SK-N-SH (cell line): ENCODE measurements at regions not wholly inside any gene's neighbourhood (a gene's known extent, or its start where the extent isn't known, plus 50 kb on each side); places are given as distances from the start of the nearest gene placed in this dataset.

Experiments
- CTCF ChIA-PET: fragments of 300-600, 350-600 bp; formaldehyde crosslinking; extraction: SDS; loops from one replicate; lab custom pipeline; 2021; lab: Yijun Ruan, JAX
- POLR2A ChIA-PET: fragments of 350-600 bp; sonication (Branson Sonifier 250); formaldehyde crosslinking; extraction: SDS; loops from one replicate; lab custom pipeline; 2020; ENCODE audit warnings: antibody characterized with exemption, inconsistent platforms; lab: Yijun Ruan, JAX
- DNase-seq: peaks from one replicate; pipeline ENCODE4 v3.0.0; 2012
- H2AFZ ChIP-seq: fragments of 200-600 bp; sonication (generic); 2 replicates; pipeline ENCODE4 v1.8.1; 2016; ENCODE audit warnings: antibody characterized with exemption, mild to moderate bottlenecking, low read depth
- H3F3A ChIP-seq: fragments of 200-600 bp; sonication (generic); replicated peaks from 2 replicates; pipeline ENCODE3; 2016; ENCODE audit warnings: antibody characterized with exemption, mild to moderate bottlenecking; ENCODE audit not compliant: insufficient read depth
- H3K27ac ChIP-seq, 2 experiments: fragments of 200-500 bp in 1 of 2; fragments of 200-600 bp in 1 of 2; sonication (Bioruptor generic) in 1 of 2; sonication (generic), shearing (Covaris generic) in 1 of 2; 2 replicates each; pipeline versions ENCODE4 v1.5.1 to v1.6.1; 2014 to 2016; ENCODE audit warnings: low read depth in 2 of 2, inconsistent platforms in 1 of 2, low read length in 1 of 2, mild to moderate bottlenecking in 1 of 2, mixed read lengths in 1 of 2
- H3K27me3 ChIP-seq: fragments of 200-600 bp; sonication (generic), shearing (Covaris generic); 2 replicates; pipeline ENCODE4 v1.6.1; 2016; ENCODE audit warnings: mixed run types; ENCODE audit not compliant: insufficient read depth
- H3K36me3 ChIP-seq, 2 experiments: fragments of 200-500 bp in 1 of 2; fragments of 200-600 bp in 1 of 2; sonication (Bioruptor generic) in 1 of 2; sonication (generic) in 1 of 2; replicated peaks in 1 of 2; 2 replicates each; pipeline versions ENCODE3 to v1.5.1; 2014 to 2016; ENCODE audit warnings: low read length in 1 of 2, mild to moderate bottlenecking in 1 of 2; ENCODE audit not compliant: insufficient read depth in 2 of 2, control insufficient read depth in 1 of 2
- H3K4me1 ChIP-seq, 2 experiments: fragments of 200-500 bp in 1 of 2; fragments of 200-600 bp in 1 of 2; sonication (Bioruptor generic) in 1 of 2; sonication (generic), shearing (Covaris generic) in 1 of 2; 2 replicates each; pipeline versions ENCODE4 v1.5.1 to v1.6.1; 2014 to 2016; ENCODE audit warnings: low read depth in 1 of 2, low read length in 1 of 2, mixed run types in 1 of 2; ENCODE audit not compliant: insufficient read depth in 2 of 2, control insufficient read depth in 1 of 2
- H3K4me2 ChIP-seq: fragments of 200-600 bp; sonication (generic), shearing (Covaris generic); 2 replicates; pipeline ENCODE4 v1.6.1; 2017; ENCODE audit warnings: mixed run types
- H3K4me3 ChIP-seq, 2 experiments: fragments of 200-500 bp in 1 of 2; fragments of 200-600 bp in 1 of 2; sonication (Bioruptor generic) in 1 of 2; sonication (generic), shearing (Covaris generic) in 1 of 2; 2 replicates each; pipeline versions ENCODE4 v1.5.1 to v1.8.1; 2014 to 2016; ENCODE audit warnings: low read depth in 2 of 2, inconsistent platforms in 1 of 2, low read length in 1 of 2, mild to moderate bottlenecking in 1 of 2, mixed read lengths in 1 of 2, moderate library complexity in 1 of 2
- H3K79me2 ChIP-seq: fragments of 200-600 bp; sonication (generic); 2 replicates; pipeline ENCODE4 v1.8.1; 2017; ENCODE audit warnings: mild to moderate bottlenecking; ENCODE audit not compliant: insufficient read depth
- H3K9ac ChIP-seq: fragments of 200-600 bp; sonication (generic); 2 replicates; pipeline ENCODE4 v1.6.1; 2017; ENCODE audit warnings: mixed run types
- H3K9me2 ChIP-seq: fragments of 200-600 bp; sonication (generic); 2 replicates; pipeline ENCODE4 v1.6.1; 2017; ENCODE audit warnings: mixed run types
- H3K9me3 ChIP-seq: fragments of 200-600 bp; sonication (generic); 2 replicates; pipeline ENCODE4 v1.6.1; 2017; ENCODE audit warnings: mixed run types, mild to moderate bottlenecking, moderate library complexity
- H4K20me1 ChIP-seq: fragments of 200-600 bp; sonication (generic); 2 replicates; pipeline ENCODE4 v1.6.1; 2017; ENCODE audit warnings: mild to moderate bottlenecking, mixed run types; ENCODE audit not compliant: insufficient read depth
- GABPA ChIP-seq: IDR thresholded peaks from 2 replicates; pipeline ENCODE4 v1.4.0; 2012; ENCODE audit warnings: low read depth, mild to moderate bottlenecking
- JUND ChIP-seq: IDR thresholded peaks from 2 replicates; pipeline ENCODE4 v1.4.0; 2012
- MEF2A ChIP-seq: IDR thresholded peaks from 2 replicates; pipeline ENCODE4 v1.4.0; 2012; ENCODE audit warnings: low read depth, borderline replicate concordance
- MXI1 ChIP-seq: IDR thresholded peaks from 2 replicates; pipeline ENCODE4 v1.6.1; 2012; ENCODE audit warnings: mild to moderate bottlenecking, low read depth, low read length, improper control_type of control experiment
- NRF1 ChIP-seq: IDR thresholded peaks from 2 replicates; pipeline ENCODE4 v1.6.1; 2012; ENCODE audit warnings: low read depth, mild to moderate bottlenecking, low read length
- POLR2AphosphoS5 ChIP-seq: IDR thresholded peaks from 2 replicates; pipeline ENCODE4 v1.6.1; 2012; ENCODE audit warnings: low read depth, low read length
- RAD21 ChIP-seq: IDR thresholded peaks from 2 replicates; pipeline ENCODE4 v1.6.1; 2012; ENCODE audit warnings: mild to moderate bottlenecking, low read length
- RCOR1 ChIP-seq: fragments of 150-350 bp; IDR thresholded peaks from 2 replicates; pipeline ENCODE4 v1.6.1; 2017; ENCODE audit warnings: antibody characterized with exemption, low read length
- RFX5 ChIP-seq: IDR thresholded peaks from 2 replicates; pipeline ENCODE4 v1.6.1; 2012; ENCODE audit warnings: mild to moderate bottlenecking, improper control_type of control experiment, low read length
- SMC3 ChIP-seq: IDR thresholded peaks from 2 replicates; pipeline ENCODE4 v1.6.1; 2012; ENCODE audit warnings: low read depth, low read length, improper control_type of control experiment
- TEAD4 ChIP-seq: IDR thresholded peaks from 2 replicates; pipeline ENCODE4 v1.4.0; 2012; ENCODE audit warnings: mild to moderate bottlenecking, borderline replicate concordance; ENCODE audit not compliant: insufficient read depth
- WGBS: methylation state at CpG from one replicate; pipeline ENCODE4 v1.1.6; 2017; ENCODE audit warnings: low lambda C conversion rate; 5-methylcytosine and 5-hydroxymethylcytosine counted together
- TF ChIP-seq, protein P1 (sequence below): IDR thresholded peaks from 2 replicates; pipeline ENCODE4 v1.6.1; 2012; ENCODE audit warnings: mild to moderate bottlenecking, low read depth, low read length, moderate library complexity
- TF ChIP-seq, protein P2 (sequence below): IDR thresholded peaks from 2 replicates; pipeline ENCODE4 v1.4.0; 2012; ENCODE audit warnings: low read depth

DNA sequence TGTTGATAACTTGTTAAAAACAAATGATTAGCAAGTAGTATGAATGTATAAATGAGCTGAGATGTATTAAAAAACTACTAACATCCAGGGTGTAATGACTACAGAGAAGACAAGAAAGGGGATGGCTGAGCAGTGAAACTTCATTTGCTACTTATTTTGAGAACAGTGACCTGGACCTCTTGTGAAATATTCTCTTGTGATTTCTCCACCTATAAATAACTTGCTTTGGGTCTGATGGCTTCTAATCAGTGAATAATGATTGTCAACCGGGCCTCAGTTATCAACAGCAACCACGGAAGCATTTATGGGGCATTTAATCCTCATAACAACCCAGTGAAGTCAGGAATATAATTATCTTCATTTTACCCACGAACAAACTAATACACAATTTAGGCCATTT lies 154.2 kb upstream of the HAND2 start:
- 57% methylated on average over 3 of the region's 3 CpGs for WGBS
- no peak overlapping the region for H3K27ac ChIP-seq
- no peaks in the 10 kb centered on the region for H3K79me2 ChIP-seq
- H4K20me1 ChIP-seq, result no peaks in the 10 kb centered on the region
- no peak overlapping the region for H3K4me3 ChIP-seq
- no peaks in the 10 kb centered on the region for H3K36me3 ChIP-seq
- no peak overlapping the region for H3K9ac ChIP-seq
- H2AFZ ChIP-seq, result no peak overlapping the region
- TF ChIP-seq MEF2A (no peak), TEAD4 (no peak), JUND (no peak), MXI1 (no peak), GABPA (no peak), NRF1 (no peak)
- TF ChIP-seq, protein P1, sequence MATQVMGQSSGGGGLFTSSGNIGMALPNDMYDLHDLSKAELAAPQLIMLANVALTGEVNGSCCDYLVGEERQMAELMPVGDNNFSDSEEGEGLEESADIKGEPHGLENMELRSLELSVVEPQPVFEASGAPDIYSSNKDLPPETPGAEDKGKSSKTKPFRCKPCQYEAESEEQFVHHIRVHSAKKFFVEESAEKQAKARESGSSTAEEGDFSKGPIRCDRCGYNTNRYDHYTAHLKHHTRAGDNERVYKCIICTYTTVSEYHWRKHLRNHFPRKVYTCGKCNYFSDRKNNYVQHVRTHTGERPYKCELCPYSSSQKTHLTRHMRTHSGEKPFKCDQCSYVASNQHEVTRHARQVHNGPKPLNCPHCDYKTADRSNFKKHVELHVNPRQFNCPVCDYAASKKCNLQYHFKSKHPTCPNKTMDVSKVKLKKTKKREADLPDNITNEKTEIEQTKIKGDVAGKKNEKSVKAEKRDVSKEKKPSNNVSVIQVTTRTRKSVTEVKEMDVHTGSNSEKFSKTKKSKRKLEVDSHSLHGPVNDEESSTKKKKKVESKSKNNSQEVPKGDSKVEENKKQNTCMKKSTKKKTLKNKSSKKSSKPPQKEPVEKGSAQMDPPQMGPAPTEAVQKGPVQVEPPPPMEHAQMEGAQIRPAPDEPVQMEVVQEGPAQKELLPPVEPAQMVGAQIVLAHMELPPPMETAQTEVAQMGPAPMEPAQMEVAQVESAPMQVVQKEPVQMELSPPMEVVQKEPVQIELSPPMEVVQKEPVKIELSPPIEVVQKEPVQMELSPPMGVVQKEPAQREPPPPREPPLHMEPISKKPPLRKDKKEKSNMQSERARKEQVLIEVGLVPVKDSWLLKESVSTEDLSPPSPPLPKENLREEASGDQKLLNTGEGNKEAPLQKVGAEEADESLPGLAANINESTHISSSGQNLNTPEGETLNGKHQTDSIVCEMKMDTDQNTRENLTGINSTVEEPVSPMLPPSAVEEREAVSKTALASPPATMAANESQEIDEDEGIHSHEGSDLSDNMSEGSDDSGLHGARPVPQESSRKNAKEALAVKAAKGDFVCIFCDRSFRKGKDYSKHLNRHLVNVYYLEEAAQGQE, result no peak
- TF ChIP-seq, protein P2, sequence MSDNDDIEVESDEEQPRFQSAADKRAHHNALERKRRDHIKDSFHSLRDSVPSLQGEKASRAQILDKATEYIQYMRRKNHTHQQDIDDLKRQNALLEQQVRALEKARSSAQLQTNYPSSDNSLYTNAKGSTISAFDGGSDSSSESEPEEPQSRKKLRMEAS, result no peak
- TF ChIP-seq, all 33 proteins: peak for 0
- ChIA-PET POLR2A (no interaction called here), CTCF (no interaction called here)
- no peaks in the 10 kb centered on the region; the same call in 1 of the 2 replicates for H3K27me3 ChIP-seq
- no peak overlapping the region for H3K4me2 ChIP-seq
- no peak for DNase-seq
- H3K4me1 ChIP-seq, result peaks cover 0 to 2% of the 10 kb centered on the region in 2 experiments; a peak in 1 of 4 replicates
- no peaks in the 10 kb centered on the region for H3K9me2 ChIP-seq
- H3K9me3 ChIP-seq, result no peaks in the 10 kb centered on the region
- H3F3A ChIP-seq, result no peaks in the 10 kb centered on the region

DNA sequence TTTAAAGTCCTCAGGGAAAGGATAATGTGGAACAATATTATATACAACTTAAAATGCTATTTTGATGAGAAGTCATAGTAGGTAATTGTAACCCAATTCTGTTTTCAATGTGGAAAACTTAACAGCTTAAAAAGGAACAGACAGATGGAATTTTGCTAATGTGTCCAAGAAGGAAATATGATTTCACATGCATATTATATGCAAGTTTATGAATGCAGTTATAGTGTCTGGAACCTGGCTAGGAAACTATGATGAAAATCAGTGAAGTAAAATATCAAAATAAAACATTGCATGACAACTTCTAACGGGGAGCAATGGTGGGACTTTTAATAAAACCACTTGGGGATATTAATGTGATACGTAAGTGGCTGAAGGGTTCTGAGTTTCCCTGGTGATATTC lies 152.6 kb upstream of the HAND2 start:
- TF ChIP-seq POLR2AphosphoS5, result no peak
- no peak for TF ChIP-seq RFX5
- no peak for TF ChIP-seq RAD21
- TF ChIP-seq SMC3, result no peak
- no peak for TF ChIP-seq RCOR1
- TF ChIP-seq, all 33 proteins: peak for 0
- H3K9me2 ChIP-seq, result no peaks in the 10 kb centered on the region
- no peaks in the 10 kb centered on the region; the same call in 1 of the 2 replicates for H3K27me3 ChIP-seq
- no peak overlapping the region for H3K9ac ChIP-seq
- ChIA-PET CTCF (interaction anchor here (0.9 kb wide), 1 partner anchor 11 kb away, joined by 3 read pairs; no protein-coding TSS in a partner anchor), POLR2A (no interaction called here)
- 89% methylated on average over 2 of the region's 2 CpGs for WGBS
- no peaks in the 10 kb centered on the region for H4K20me1 ChIP-seq
- no peaks in the 10 kb centered on the region for H3K9me3 ChIP-seq
- H2AFZ ChIP-seq, result no peak overlapping the region
- no peaks in the 10 kb centered on the region for H3F3A ChIP-seq
- H3K36me3 ChIP-seq, result no peaks in the 10 kb centered on the region
- H3K4me1 ChIP-seq, result peaks cover 0 to 2% of the 10 kb centered on the region in 2 experiments; a peak in 1 of 4 replicates
- H3K4me2 ChIP-seq, result no peak overlapping the region
- no peak overlapping the region for H3K27ac ChIP-seq
- H3K4me3 ChIP-seq, result no peak overlapping the region
- DNase-seq, result no peak
- H3K79me2 ChIP-seq, result no peaks in the 10 kb centered on the region
